BJ (cell line): ENCODE measurements at regions not wholly inside any gene's neighbourhood (a gene's known extent, or its start where the extent isn't known, plus 50 kb on each side); places are given as distances from the start of the nearest gene placed in this dataset.

Experiments used
- CTCF ChIA-PET: fragments of 350-600 bp; formaldehyde crosslinking; extraction: SDS; loops from one replicate; lab custom pipeline; 2021; ENCODE audit warnings: antibody characterized with exemption, inconsistent platforms; lab: Yijun Ruan, JAX
- POLR2A ChIA-PET: fragments of 300-600 bp; sonication (Branson Sonifier 250); formaldehyde crosslinking; extraction: SDS; loops from one replicate; lab custom pipeline; 2021; ENCODE audit warnings: antibody characterized with exemption; lab: Charles Lee
- DNase-seq: peaks from one replicate; pipeline ENCODE4 v3.0.0-alpha.2; 2011; ENCODE audit warnings: low read depth
- H3K27me3 ChIP-seq: 2 replicates; pipeline ENCODE4 v1.6.0; 2011; ENCODE audit warnings: low read length; ENCODE audit not compliant: control insufficient read depth, insufficient read depth
- H3K36me3 ChIP-seq: 2 replicates; pipeline ENCODE4 v1.5.1; 2011; ENCODE audit warnings: low read length; ENCODE audit not compliant: control insufficient read depth, insufficient read depth
- H3K4me3 ChIP-seq: 2 replicates; pipeline ENCODE4 v1.5.1; 2011; ENCODE audit warnings: low read depth, mild to moderate bottlenecking, control low read depth, low read length
- CTCF ChIP-seq: IDR thresholded peaks from 2 replicates; pipeline ENCODE4 v1.5.1; 2011; ENCODE audit warnings: low read depth, mild to moderate bottlenecking, control low read depth, inconsistent platforms, low read length, moderate library complexity; ENCODE audit not compliant: insufficient read depth

GRCh38 chr21:26674323-26674722 is 101.2 kb upstream of the CYYR1 start:
- H3K27me3 ChIP-seq = no peaks in the 10 kb centered on the region
- no peak for DNase-seq
- no peak overlapping the region for H3K4me3 ChIP-seq
- POLR2A ChIA-PET = no interaction called here
- H3K36me3 ChIP-seq = no peaks in the 10 kb centered on the region
- no peak for TF ChIP-seq CTCF
- CTCF ChIA-PET = no interaction called here

GRCh38 chr21:26669215-26669764 is 96.2 kb upstream of the CYYR1 start:
- Histone ChIP-seq H3K36me3 (no peaks in the 10 kb centered on the region), H3K27me3 (no peaks in the 10 kb centered on the region), H3K4me3 (no peak overlapping the region)
- DNase-seq = no peak
- ChIA-PET CTCF (no interaction called here), POLR2A (no interaction called here)
- TF ChIP-seq CTCF = no peak

GRCh38 chr21:26659757-26660156 is 86.7 kb upstream of the CYYR1 start:
- DNase-seq = no peak
- Histone ChIP-seq H3K27me3 (no peaks in the 10 kb centered on the region), H3K4me3 (no peak overlapping the region), H3K36me3 (no peaks in the 10 kb centered on the region)
- CTCF ChIA-PET = interaction anchor here (0.6 kb wide), 1 partner anchor 85 kb away, joined by 3 read pairs; no protein-coding TSS in a partner anchor
- POLR2A ChIA-PET = no interaction called here
- no peak for TF ChIP-seq CTCF

- no peak for TF ChIP-seq CTCF
- ChIA-PET POLR2A (no interaction called here), CTCF (interaction anchor here (0.6 kb wide), 1 partner anchor 86 kb away, joined by 3 read pairs; no protein-coding TSS in a partner anchor)
- no peaks in the 10 kb centered on the region for H3K36me3 ChIP-seq
- DNase-seq = no peak
- no peaks in the 10 kb centered on the region for H3K27me3 ChIP-seq
- no peak overlapping the region for H3K4me3 ChIP-seq
These were observed 86.1 kb upstream of the CYYR1 start for GRCh38 chr21:26659182-26659581.

- TF ChIP-seq CTCF = no peak
- Histone ChIP-seq H3K27me3 (no peaks in the 10 kb centered on the region), H3K36me3 (no peaks in the 10 kb centered on the region), H3K4me3 (no peak overlapping the region)
- ChIA-PET CTCF (no interaction called here), POLR2A (no interaction called here)
- no peak for DNase-seq
These were observed 82.4 kb upstream of the CYYR1 start for GRCh38 chr21:26655460-26655859.
